K562 (cell line): ENCODE measurements at regions not wholly inside any gene's neighbourhood (a gene's known extent, or its start where the extent isn't known, plus 50 kb on each side); places are given as distances from the start of the nearest gene placed in this dataset.

Source experiments
- BACH1 ChIP-seq: fragments of 200-800 bp; sonication (Bioruptor generic); IDR thresholded peaks from 2 replicates; pipeline ENCODE4 v1.6.1; 2016; ENCODE audit warnings: missing genetic modification characterization, missing compliant biosample characterization
- EP300 ChIP-seq: IDR thresholded peaks from 2 replicates; pipeline ENCODE4 v1.6.1; 2012; ENCODE audit warnings: low read length, improper control_type of control experiment
- HDAC2 ChIP-seq: fragments of 450-650 bp; IDR thresholded peaks from 2 replicates; pipeline ENCODE4 v1.6.1; 2016; ENCODE audit warnings: mild to moderate bottlenecking
- HMG20B ChIP-seq: fragments of 250-450 bp; sonication (Bioruptor Pico); IDR thresholded peaks from 2 replicates; pipeline ENCODE4 v1.5.0; 2021; ENCODE audit warnings: mild to moderate bottlenecking
- TF ChIP-seq, protein P1 (sequence below), 3 experiments: IDR thresholded peaks in 2 of 3; conservative IDR thresholded peaks in 1 of 3; 2 replicates each; pipeline ENCODE4 v1.5.1; 2011 to 2012; ENCODE audit warnings: low read length in 3 of 3, mild to moderate bottlenecking in 3 of 3, control low read depth in 2 of 3, improper control_type of control experiment in 1 of 3, inconsistent platforms in 1 of 3, low read depth in 1 of 3, mixed read lengths in 1 of 3, moderate library complexity in 1 of 3; ENCODE audit not compliant: insufficient read depth in 2 of 3

DNA sequence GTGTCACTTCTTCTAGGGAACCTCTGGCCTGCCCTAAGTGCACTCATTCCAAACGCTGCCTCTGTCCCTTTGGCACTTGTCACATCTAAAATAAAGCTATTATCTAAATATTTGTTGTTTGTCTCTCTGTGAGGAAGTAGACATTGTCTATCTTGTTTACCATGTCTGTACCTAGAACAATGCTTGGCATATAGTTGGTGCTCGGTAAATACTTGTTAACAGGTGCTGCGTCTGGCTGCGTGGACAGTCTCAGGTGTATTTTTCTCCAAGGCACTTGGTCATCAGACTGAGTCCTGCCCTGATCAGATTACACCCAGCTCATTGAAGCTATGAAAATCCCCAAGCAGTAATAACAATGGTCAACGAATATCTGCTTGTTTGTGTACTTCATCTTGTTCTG, 174.9 kb upstream of the SMIM23 start:
- TF ChIP-seq HMG20B, result no peak
- TF ChIP-seq BACH1 (tag), result no peak
- TF ChIP-seq EP300, result no peak
- TF ChIP-seq, protein P1, sequence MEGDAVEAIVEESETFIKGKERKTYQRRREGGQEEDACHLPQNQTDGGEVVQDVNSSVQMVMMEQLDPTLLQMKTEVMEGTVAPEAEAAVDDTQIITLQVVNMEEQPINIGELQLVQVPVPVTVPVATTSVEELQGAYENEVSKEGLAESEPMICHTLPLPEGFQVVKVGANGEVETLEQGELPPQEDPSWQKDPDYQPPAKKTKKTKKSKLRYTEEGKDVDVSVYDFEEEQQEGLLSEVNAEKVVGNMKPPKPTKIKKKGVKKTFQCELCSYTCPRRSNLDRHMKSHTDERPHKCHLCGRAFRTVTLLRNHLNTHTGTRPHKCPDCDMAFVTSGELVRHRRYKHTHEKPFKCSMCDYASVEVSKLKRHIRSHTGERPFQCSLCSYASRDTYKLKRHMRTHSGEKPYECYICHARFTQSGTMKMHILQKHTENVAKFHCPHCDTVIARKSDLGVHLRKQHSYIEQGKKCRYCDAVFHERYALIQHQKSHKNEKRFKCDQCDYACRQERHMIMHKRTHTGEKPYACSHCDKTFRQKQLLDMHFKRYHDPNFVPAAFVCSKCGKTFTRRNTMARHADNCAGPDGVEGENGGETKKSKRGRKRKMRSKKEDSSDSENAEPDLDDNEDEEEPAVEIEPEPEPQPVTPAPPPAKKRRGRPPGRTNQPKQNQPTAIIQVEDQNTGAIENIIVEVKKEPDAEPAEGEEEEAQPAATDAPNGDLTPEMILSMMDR (IDR thresholded peaks at IDR 0.05 in 2 of 3, conservative IDR thresholded peaks at IDR 0.05 in 1 of 3; ENCODE audit: insufficient read depth in 2 of 3, low read depth in 1 of 3, low read length in 3 of 3), result no peak
- TF ChIP-seq HDAC2, result no peak
